ENCODE measurements at regions not wholly inside any gene's neighbourhood (a gene's known extent, or its start where the extent isn't known, plus 50 kb on each side); places are given as distances from the start of the nearest gene placed in this dataset.

DNA sequence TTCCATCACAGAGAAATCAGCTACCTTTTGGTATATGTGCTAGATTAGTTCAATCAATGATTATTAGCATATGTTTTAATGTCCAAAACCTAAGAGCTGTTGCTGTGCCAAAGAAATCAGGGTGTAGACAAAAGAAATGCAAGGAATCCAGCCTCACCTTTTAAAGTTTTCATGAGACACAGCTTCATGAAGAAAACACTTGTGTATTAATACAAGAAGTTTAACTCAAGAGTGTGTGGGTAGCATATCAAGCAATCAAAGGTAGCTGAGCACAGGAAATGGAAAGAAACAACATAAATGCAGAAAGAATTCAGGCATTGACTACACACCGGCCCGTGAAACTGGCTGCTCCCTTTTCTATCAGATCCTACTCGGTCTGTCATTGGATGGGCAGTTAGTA, 76.0 kb upstream of the CAV2 start:
- no peak for DNase-seq (ENCODE audit: low spot score)
- H3K4me1 ChIP-seq (ENCODE audit: control insufficient read depth in 4 of 4, insufficient read depth in 4 of 4, low read length in 3 of 4), result no peaks in the 10 kb centered on the region
- no peak for TF ChIP-seq GABPA (IDR thresholded peaks at IDR 0.05 in 1 of 2, conservative IDR thresholded peaks at IDR 0.05 in 1 of 2)
- TF ChIP-seq RAD21 (IDR thresholded peaks at IDR 0.05), result no peak
- TF ChIP-seq RXRA (IDR thresholded peaks at IDR 0.05), result no peak
- TF ChIP-seq FOXA2 (IDR thresholded peaks at IDR 0.05), result no peak
- no peak overlapping the region for H3K9ac ChIP-seq (ENCODE audit: low read depth in 1 of 2, low read length in 2 of 2)
- H3K27ac ChIP-seq (ENCODE audit: low read depth in 1 of 2, low read length in 2 of 2), result no peak overlapping the region
- no peaks in the 10 kb centered on the region for H3K36me3 ChIP-seq (ENCODE audit: control insufficient read depth in 4 of 4, insufficient read depth in 3 of 4, low read depth in 1 of 4, low read length in 3 of 4)
- H3K9me3 ChIP-seq (ENCODE audit: control insufficient read depth in 4 of 4, low read length in 3 of 4), result no peaks in the 10 kb centered on the region
- H3K27me3 ChIP-seq (ENCODE audit: control insufficient read depth in 4 of 4, insufficient read depth in 4 of 4, low read length in 3 of 4), result no peaks in the 10 kb centered on the region
- WGBS, result 80% methylated on average over 3 of the region's 3 CpGs
- no peak overlapping the region for H3K4me3 ChIP-seq (ENCODE audit: low read depth in 1 of 3, low read length in 3 of 3)

DNA sequence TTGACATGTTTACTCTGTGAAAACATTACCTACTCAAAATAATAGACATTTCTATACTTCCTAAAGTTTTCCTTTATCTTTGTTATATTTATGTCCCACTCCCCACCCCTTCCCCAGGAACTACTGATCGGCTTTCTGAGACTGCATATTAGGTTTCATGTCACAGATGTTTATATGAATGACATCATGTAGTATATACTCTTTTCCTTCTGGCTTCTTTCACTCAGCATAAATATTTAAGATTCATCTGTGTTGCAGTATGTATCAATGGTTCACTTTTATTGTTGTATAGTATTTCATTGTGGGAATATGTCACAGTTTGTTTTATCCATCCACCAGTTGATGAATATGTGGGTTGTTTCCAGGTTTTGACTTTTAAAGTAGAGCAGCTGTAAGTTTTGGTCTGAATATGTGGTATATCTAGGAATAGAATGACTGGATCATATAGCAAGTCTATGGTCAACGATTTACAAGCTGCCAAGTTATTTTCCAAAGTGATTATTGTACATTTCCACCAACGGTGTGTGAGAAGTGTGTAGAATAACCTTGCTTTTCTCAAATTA, 73.8 kb upstream of the CAV2 start:
- WGBS, result 74% methylated on average over 3 of the region's 3 CpGs
- Histone ChIP-seq H3K27ac (ENCODE audit: low read depth in 1 of 2, low read length in 2 of 2) (no peak overlapping the region), H3K9ac (ENCODE audit: low read depth in 1 of 2, low read length in 2 of 2) (no peak overlapping the region)

DNA sequence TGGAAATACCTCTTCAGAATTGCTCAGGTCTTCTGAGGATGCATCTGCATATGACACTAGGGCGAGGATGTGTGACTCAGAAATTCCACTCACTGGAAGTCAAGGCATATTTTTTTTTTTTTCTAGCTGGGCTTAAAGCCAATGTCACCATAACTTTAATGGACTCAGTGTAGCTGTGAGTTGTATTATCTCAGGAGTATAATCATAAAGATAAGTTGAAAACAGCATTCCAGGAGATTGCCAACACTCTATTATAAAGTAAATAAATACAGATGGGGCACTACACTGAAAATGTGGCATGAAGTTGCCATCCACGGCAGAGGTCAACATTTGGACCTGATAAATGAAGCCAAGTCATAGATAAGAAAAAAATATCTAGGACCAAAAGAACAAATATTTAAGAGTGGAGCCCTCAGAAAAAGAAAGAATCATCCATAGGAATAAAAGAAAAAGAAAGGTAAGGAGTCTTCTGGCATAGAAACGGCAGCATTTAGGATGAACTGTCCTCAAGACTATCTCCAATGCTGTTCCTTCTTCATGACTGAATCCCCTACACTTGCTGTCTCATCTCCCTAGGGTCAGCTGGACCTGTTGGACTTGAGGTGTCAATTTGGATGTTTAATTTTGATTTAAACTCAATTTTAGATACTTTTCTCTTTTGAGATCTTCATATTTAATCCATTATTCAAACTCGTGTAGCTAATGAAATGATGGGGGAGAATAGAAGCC, 72.9 kb upstream of the CAV2 start:
- H3K4me1 ChIP-seq (ENCODE audit: control insufficient read depth in 4 of 4, insufficient read depth in 4 of 4, low read length in 3 of 4), result no peaks in the 10 kb centered on the region
- no peaks in the 10 kb centered on the region for H3K36me3 ChIP-seq (ENCODE audit: control insufficient read depth in 4 of 4, insufficient read depth in 3 of 4, low read depth in 1 of 4, low read length in 3 of 4)
- no peaks in the 10 kb centered on the region for H3K9me3 ChIP-seq (ENCODE audit: control insufficient read depth in 4 of 4, low read length in 3 of 4)
- DNase-seq (ENCODE audit: low spot score), result no peak
- TF ChIP-seq, protein P1, sequence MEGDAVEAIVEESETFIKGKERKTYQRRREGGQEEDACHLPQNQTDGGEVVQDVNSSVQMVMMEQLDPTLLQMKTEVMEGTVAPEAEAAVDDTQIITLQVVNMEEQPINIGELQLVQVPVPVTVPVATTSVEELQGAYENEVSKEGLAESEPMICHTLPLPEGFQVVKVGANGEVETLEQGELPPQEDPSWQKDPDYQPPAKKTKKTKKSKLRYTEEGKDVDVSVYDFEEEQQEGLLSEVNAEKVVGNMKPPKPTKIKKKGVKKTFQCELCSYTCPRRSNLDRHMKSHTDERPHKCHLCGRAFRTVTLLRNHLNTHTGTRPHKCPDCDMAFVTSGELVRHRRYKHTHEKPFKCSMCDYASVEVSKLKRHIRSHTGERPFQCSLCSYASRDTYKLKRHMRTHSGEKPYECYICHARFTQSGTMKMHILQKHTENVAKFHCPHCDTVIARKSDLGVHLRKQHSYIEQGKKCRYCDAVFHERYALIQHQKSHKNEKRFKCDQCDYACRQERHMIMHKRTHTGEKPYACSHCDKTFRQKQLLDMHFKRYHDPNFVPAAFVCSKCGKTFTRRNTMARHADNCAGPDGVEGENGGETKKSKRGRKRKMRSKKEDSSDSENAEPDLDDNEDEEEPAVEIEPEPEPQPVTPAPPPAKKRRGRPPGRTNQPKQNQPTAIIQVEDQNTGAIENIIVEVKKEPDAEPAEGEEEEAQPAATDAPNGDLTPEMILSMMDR (IDR thresholded peaks at IDR 0.05; ENCODE audit: low read depth, low read length, missing input control), result no peak
- no peak for TF ChIP-seq RXRA (IDR thresholded peaks at IDR 0.05)
- TF ChIP-seq, protein P2, sequence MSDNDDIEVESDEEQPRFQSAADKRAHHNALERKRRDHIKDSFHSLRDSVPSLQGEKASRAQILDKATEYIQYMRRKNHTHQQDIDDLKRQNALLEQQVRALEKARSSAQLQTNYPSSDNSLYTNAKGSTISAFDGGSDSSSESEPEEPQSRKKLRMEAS (IDR thresholded peaks at IDR 0.05), result no peak
- TF ChIP-seq JUND (IDR thresholded peaks at IDR 0.05), result peak; percentile 88 to 89
- TF ChIP-seq, protein P3, sequence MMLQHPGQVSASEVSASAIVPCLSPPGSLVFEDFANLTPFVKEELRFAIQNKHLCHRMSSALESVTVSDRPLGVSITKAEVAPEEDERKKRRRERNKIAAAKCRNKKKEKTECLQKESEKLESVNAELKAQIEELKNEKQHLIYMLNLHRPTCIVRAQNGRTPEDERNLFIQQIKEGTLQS (IDR thresholded peaks at IDR 0.05), result no peak
- no peak overlapping the region for H3K4me3 ChIP-seq (ENCODE audit: low read depth in 1 of 3, low read length in 3 of 3)
- no peak overlapping the region for H3K27ac ChIP-seq (ENCODE audit: low read depth in 1 of 2, low read length in 2 of 2)
- no peak overlapping the region for H3K9ac ChIP-seq (ENCODE audit: low read depth in 1 of 2, low read length in 2 of 2)
- no peaks in the 10 kb centered on the region for H3K27me3 ChIP-seq (ENCODE audit: control insufficient read depth in 4 of 4, insufficient read depth in 4 of 4, low read length in 3 of 4)
- 69% methylated on average over 4 of the region's 4 CpGs for WGBS

More for the DNA sequence above, 73.8 kb upstream of the CAV2 start:
- Histone ChIP-seq H3K9me3 (ENCODE audit: control insufficient read depth in 4 of 4, low read length in 3 of 4) (no peaks in the 10 kb centered on the region), H3K36me3 (ENCODE audit: control insufficient read depth in 4 of 4, insufficient read depth in 3 of 4, low read depth in 1 of 4, low read length in 3 of 4) (no peaks in the 10 kb centered on the region), H3K27me3 (ENCODE audit: control insufficient read depth in 4 of 4, insufficient read depth in 4 of 4, low read length in 3 of 4) (no peaks in the 10 kb centered on the region), H3K4me1 (ENCODE audit: control insufficient read depth in 4 of 4, insufficient read depth in 4 of 4, low read length in 3 of 4) (no peaks in the 10 kb centered on the region), H3K4me3 (ENCODE audit: low read depth in 1 of 3, low read length in 3 of 3) (no peak overlapping the region)
- TF ChIP-seq, protein P4, sequence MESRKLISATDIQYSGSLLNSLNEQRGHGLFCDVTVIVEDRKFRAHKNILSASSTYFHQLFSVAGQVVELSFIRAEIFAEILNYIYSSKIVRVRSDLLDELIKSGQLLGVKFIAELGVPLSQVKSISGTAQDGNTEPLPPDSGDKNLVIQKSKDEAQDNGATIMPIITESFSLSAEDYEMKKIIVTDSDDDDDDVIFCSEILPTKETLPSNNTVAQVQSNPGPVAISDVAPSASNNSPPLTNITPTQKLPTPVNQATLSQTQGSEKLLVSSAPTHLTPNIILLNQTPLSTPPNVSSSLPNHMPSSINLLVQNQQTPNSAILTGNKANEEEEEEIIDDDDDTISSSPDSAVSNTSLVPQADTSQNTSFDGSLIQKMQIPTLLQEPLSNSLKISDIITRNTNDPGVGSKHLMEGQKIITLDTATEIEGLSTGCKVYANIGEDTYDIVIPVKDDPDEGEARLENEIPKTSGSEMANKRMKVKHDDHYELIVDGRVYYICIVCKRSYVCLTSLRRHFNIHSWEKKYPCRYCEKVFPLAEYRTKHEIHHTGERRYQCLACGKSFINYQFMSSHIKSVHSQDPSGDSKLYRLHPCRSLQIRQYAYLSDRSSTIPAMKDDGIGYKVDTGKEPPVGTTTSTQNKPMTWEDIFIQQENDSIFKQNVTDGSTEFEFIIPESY (IDR thresholded peaks at IDR 0.05), result no peak
- TF ChIP-seq HNF4G (IDR thresholded peaks at IDR 0.05) (no peak), NR2F2 (IDR thresholded peaks at IDR 0.05) (no peak), RXRA (IDR thresholded peaks at IDR 0.05) (no peak)
- TF ChIP-seq, protein P2 (IDR thresholded peaks at IDR 0.05), result no peak
- no peak for DNase-seq (ENCODE audit: low spot score)
